Mesendoderm (in vitro differentiated cells): ENCODE measurements at regions not wholly inside any gene's neighbourhood (a gene's known extent, or its start where the extent isn't known, plus 50 kb on each side); places are given as distances from the start of the nearest gene placed in this dataset.

ENCODE experiments used
- DNase-seq: peaks from one replicate; pipeline ENCODE4 v3.0.0; 2013
- H2AK5ac ChIP-seq: 2 replicates; pipeline ENCODE4 v1.6.1; 2013; ENCODE audit warnings: low read length, inconsistent platforms
- H2BK120ac ChIP-seq: 2 replicates; pipeline ENCODE4 v1.6.1; 2013; ENCODE audit warnings: low read depth, mild to moderate bottlenecking, low read length, moderate library complexity, mixed read lengths
- H2BK15ac ChIP-seq: replicated peaks from 2 replicates; pipeline ENCODE4 v1.6.1; 2013; ENCODE audit warnings: low read depth, mild to moderate bottlenecking, moderate library complexity
- H2BK5ac ChIP-seq: 2 replicates; pipeline ENCODE4 v1.6.1; 2013; ENCODE audit warnings: low read length, inconsistent platforms
- H3K18ac ChIP-seq: 2 replicates; pipeline ENCODE4 v1.6.1; 2013; ENCODE audit warnings: mild to moderate bottlenecking, low read length, mixed read lengths
- H3K23ac ChIP-seq: one replicate; pipeline ENCODE4 v1.6.1; 2013; ENCODE audit warnings: low read length
- H3K27ac ChIP-seq: 2 replicates; pipeline ENCODE4 v1.5.1; 2013; ENCODE audit warnings: low read depth, mild to moderate bottlenecking, inconsistent platforms, low read length, moderate library complexity
- H3K27me3 ChIP-seq: 2 replicates; pipeline ENCODE4 v1.6.1; 2013; ENCODE audit warnings: low read length, control low read depth, mild to moderate bottlenecking, inconsistent platforms; ENCODE audit not compliant: insufficient read depth, poor library complexity
- H3K36me3 ChIP-seq: 2 replicates; pipeline ENCODE4 v1.6.1; 2013; ENCODE audit warnings: low read length, inconsistent platforms; ENCODE audit not compliant: control insufficient read depth, insufficient read depth
- H3K4ac ChIP-seq: one replicate; pipeline ENCODE4 v1.6.1; 2013; ENCODE audit warnings: low read depth, mild to moderate bottlenecking, low read length, moderate library complexity
- H3K4me1 ChIP-seq: 2 replicates; pipeline ENCODE4 v1.6.1; 2013; ENCODE audit warnings: low read depth, low read length, inconsistent platforms; ENCODE audit not compliant: control insufficient read depth
- H3K4me2 ChIP-seq: 2 replicates; pipeline ENCODE4 v1.6.1; 2013; ENCODE audit warnings: low read length
- H3K4me3 ChIP-seq: 2 replicates; pipeline ENCODE4 v1.5.1; 2013; ENCODE audit warnings: mild to moderate bottlenecking, low read length
- H3K56ac ChIP-seq: one replicate; pipeline ENCODE4 v1.6.1; 2013; ENCODE audit warnings: low read length
- H3K79me1 ChIP-seq: 2 replicates; pipeline ENCODE4 v1.6.1; 2013; ENCODE audit warnings: low read length, inconsistent platforms
- H3K79me2 ChIP-seq: 2 replicates; pipeline ENCODE4 v1.6.1; 2013; ENCODE audit warnings: mild to moderate bottlenecking, low read length; ENCODE audit not compliant: control insufficient read depth, insufficient read depth
- H3K9ac ChIP-seq: 2 replicates; pipeline ENCODE4 v1.6.1; 2013; ENCODE audit warnings: low read length, inconsistent platforms
- H4K5ac ChIP-seq: one replicate; pipeline ENCODE4 v1.6.1; 2013; ENCODE audit warnings: low read length
- H4K8ac ChIP-seq: one replicate; pipeline ENCODE4 v1.6.1; 2013; ENCODE audit warnings: low read depth, mild to moderate bottlenecking, control low read depth, low read length, moderate library complexity
- WGBS: extraction: QIAGEN DNeasy Blood & Tissue Kit; methylation state at CpG from one replicate; pipeline ENCODE4 v1.1.7; 2013; ENCODE audit warnings: low lambda C conversion rate, missing lambda C conversion rate; ENCODE audit not compliant: insufficient coverage; ENCODE audit errors: extremely low coverage; 5-methylcytosine and 5-hydroxymethylcytosine counted together

DNA sequence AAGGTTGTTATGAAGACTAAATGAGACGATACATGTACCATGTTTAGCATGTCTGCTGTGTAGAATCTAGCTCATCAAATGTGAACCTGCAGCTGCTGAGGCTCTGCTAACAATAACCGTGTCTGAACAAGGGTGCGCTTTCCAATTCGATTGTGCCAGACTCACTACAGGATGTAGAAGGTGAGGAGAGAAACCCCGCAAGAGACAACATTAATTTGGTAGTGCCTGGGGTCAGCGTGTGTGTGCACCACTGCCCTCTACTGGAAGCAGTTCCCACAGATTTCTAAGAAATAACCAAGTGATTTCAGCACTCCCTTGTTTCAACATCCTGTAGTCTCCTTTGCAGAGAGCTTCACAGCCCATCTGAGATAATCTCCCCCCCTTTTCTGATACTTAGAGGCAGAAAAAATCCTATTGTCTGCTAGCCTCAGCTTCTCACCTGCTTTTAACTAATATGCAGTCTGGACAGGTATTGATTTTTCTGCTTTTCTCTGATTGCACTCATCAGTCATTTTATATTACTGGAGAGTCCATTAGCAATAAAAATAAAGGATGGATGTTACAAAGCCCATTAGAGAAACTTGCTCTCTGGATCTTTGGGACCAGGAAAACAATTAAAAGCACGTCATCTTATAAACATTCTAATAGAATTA, 96.7 kb upstream of the BACH2 start:
- no peak overlapping the region for H4K5ac ChIP-seq
- no peak overlapping the region for H2BK15ac ChIP-seq
- no peak overlapping the region for H2AK5ac ChIP-seq
- H3K4me2 ChIP-seq, result no peak overlapping the region
- H2BK120ac ChIP-seq, result no peak overlapping the region
- H3K56ac ChIP-seq, result no peak overlapping the region
- H3K4me3 ChIP-seq, result no peak overlapping the region
- no peak overlapping the region for H3K18ac ChIP-seq
- no peak overlapping the region for H2BK5ac ChIP-seq
- H3K79me2 ChIP-seq, result no peaks in the 10 kb centered on the region
- H3K4me1 ChIP-seq, result peaks cover 5% of the 10 kb centered on the region
- no peaks in the 10 kb centered on the region for H3K36me3 ChIP-seq
- peak; percentile 82 for DNase-seq
- H4K8ac ChIP-seq, result no peak overlapping the region
- no peak overlapping the region for H3K9ac ChIP-seq
- H3K27ac ChIP-seq, result no peak overlapping the region
- no peak overlapping the region for H3K4ac ChIP-seq
- H3K23ac ChIP-seq, result no peak overlapping the region
- WGBS, result no CpG with 5 or more reads among the region's 7 CpGs
- no peaks in the 10 kb centered on the region for H3K27me3 ChIP-seq
- H3K79me1 ChIP-seq, result no peaks in the 10 kb centered on the region

DNA sequence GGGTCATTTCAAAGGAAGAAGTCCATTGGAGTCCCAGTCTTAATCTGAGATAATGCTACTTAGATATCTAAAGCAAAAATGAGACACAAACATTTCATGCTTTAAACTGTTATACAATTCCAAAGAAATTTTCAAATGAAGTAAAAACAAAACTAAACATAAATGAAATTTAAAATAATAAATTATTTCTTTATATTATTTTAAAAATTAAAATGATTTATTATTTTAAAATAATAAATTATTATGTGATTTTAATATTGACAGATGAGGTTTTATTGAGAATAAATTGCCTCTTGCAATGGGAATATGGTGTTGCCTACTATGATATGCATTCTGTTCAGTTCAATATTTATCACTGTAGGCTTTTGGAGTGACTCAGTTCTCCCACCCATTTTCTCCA, 93.7 kb upstream of the BACH2 start:
- peaks cover 8% of the 10 kb centered on the region for H3K4me1 ChIP-seq
- H3K4ac ChIP-seq, result no peak overlapping the region
- H3K36me3 ChIP-seq, result no peaks in the 10 kb centered on the region
- no peak overlapping the region for H2AK5ac ChIP-seq
- no peaks in the 10 kb centered on the region for H3K79me2 ChIP-seq
- H4K5ac ChIP-seq, result no peak overlapping the region
- H2BK120ac ChIP-seq, result no peak overlapping the region
- H3K56ac ChIP-seq, result no peak overlapping the region
- no peak overlapping the region for H3K9ac ChIP-seq
- no peak overlapping the region for H4K8ac ChIP-seq
- no peaks in the 10 kb centered on the region for H3K79me1 ChIP-seq
- H3K23ac ChIP-seq, result no peak overlapping the region
- no peaks in the 10 kb centered on the region for H3K27me3 ChIP-seq
- no peak overlapping the region for H2BK5ac ChIP-seq
- DNase-seq, result no peak
- no peak overlapping the region for H3K27ac ChIP-seq
- no peak overlapping the region for H3K4me3 ChIP-seq
- H3K4me2 ChIP-seq, result no peak overlapping the region
- no peak overlapping the region for H3K18ac ChIP-seq
- H2BK15ac ChIP-seq, result no peak overlapping the region

DNA sequence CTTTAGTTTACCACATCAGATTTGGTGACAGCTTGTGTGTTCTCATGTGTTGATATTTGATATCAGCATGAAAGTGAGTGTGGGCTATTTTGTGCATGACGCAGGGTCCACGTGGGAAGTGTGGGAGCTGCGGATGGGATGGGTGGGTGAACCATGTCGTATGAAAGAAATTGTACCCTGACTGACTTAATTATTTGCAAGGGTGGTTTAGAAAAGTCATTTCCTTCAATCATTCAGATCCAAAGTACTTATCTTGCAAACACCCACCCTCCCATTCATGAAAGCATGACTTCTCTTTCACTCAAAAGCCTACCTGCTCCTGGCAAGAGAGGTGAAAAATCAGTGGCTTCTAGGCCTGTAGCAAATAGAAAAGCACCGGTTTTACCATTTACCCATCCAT, 91.8 kb upstream of the BACH2 start:
- Histone ChIP-seq H2AK5ac (no peak overlapping the region), H3K27me3 (no peaks in the 10 kb centered on the region), H4K8ac (no peak overlapping the region), H3K4ac (no peak overlapping the region), H3K79me2 (no peaks in the 10 kb centered on the region), H2BK120ac (no peak overlapping the region), H3K4me2 (no peak overlapping the region), H3K4me3 (no peak overlapping the region), H3K4me1 (peaks cover 10% of the 10 kb centered on the region), H3K27ac (no peak overlapping the region), H3K9ac (no peak overlapping the region), H2BK15ac (no peak overlapping the region), H3K79me1 (no peaks in the 10 kb centered on the region), H3K18ac (no peak overlapping the region), H3K36me3 (no peaks in the 10 kb centered on the region), H2BK5ac (no peak overlapping the region), H4K5ac (no peak overlapping the region), H3K56ac (no peak overlapping the region), H3K23ac (no peak overlapping the region)
- DNase-seq, result no peak
- no CpG with 5 or more reads among the region's 5 CpGs for WGBS

DNA sequence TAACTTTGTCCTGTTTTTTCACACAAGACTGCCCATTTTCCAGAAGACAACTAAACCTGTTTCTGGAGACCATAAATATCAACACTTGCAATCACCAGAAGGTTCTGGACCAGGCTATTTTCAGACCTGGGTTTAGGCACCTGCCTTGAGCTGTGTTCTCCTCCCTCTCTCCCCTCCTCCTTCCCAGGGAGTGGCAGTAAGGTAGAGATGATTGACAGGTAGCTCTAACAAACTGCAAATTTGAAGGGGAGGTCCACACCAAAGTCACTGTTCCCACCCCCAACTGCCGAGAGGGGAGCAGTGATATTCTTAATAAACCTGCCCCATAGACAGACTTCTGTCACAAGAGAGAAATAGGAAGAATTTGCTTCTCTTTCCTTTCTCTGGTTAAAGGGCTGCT, 91.2 kb upstream of the BACH2 start:
- H3K23ac ChIP-seq, result no peak overlapping the region
- peaks cover 10% of the 10 kb centered on the region for H3K4me1 ChIP-seq
- no peak overlapping the region for H3K56ac ChIP-seq
- H2BK15ac ChIP-seq, result no peak overlapping the region
- H3K36me3 ChIP-seq, result no peaks in the 10 kb centered on the region
- H2BK5ac ChIP-seq, result no peak overlapping the region
- WGBS, result no CpG with 5 or more reads among the region's 1 CpG
- H3K79me1 ChIP-seq, result no peaks in the 10 kb centered on the region
- no peak overlapping the region for H3K4me3 ChIP-seq
- no peak overlapping the region for H3K27ac ChIP-seq
- no peak for DNase-seq
- no peak overlapping the region for H2BK120ac ChIP-seq
- no peak overlapping the region for H3K18ac ChIP-seq
- no peak overlapping the region for H3K9ac ChIP-seq
- H3K4me2 ChIP-seq, result no peak overlapping the region
- no peaks in the 10 kb centered on the region for H3K79me2 ChIP-seq
- H3K4ac ChIP-seq, result no peak overlapping the region
- no peaks in the 10 kb centered on the region for H3K27me3 ChIP-seq
- no peak overlapping the region for H2AK5ac ChIP-seq
- H4K5ac ChIP-seq, result no peak overlapping the region
- H4K8ac ChIP-seq, result no peak overlapping the region

DNA sequence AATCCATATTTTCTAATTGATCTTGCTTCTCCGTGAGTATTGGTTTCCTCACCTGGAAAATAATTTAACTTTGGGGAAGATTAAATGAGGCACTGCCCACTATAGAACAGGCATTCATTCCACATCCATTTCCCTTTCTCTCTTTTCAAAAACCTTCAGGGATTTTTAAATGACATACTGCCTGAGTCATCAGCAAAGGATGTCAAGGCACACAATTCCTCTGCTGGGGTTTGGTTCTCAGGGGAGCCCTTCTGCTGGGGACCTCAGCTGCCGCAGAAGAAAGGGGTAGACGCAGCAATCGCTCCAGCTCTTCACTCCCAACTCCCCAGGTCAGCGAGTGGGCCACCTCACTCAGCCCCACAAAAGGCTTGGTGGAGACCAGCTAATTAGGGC, 90.7 kb upstream of the BACH2 start:
- no peak overlapping the region for H3K4ac ChIP-seq
- H3K27me3 ChIP-seq, result no peaks in the 10 kb centered on the region
- no peaks in the 10 kb centered on the region for H3K79me1 ChIP-seq
- H2BK15ac ChIP-seq, result no peak overlapping the region
- H3K23ac ChIP-seq, result no peak overlapping the region
- no peak overlapping the region for H3K4me2 ChIP-seq
- no peak overlapping the region for H3K27ac ChIP-seq
- H4K5ac ChIP-seq, result no peak overlapping the region
- no peak overlapping the region for H2BK120ac ChIP-seq
- H2AK5ac ChIP-seq, result no peak overlapping the region
- H3K56ac ChIP-seq, result no peak overlapping the region
- H3K4me3 ChIP-seq, result no peak overlapping the region
- WGBS, result no CpG with 5 or more reads among the region's 5 CpGs
- no peaks in the 10 kb centered on the region for H3K79me2 ChIP-seq
- no peak overlapping the region for H3K9ac ChIP-seq
- H4K8ac ChIP-seq, result no peak overlapping the region
- H3K4me1 ChIP-seq, result peaks cover 12% of the 10 kb centered on the region
- H3K36me3 ChIP-seq, result no peaks in the 10 kb centered on the region
- H3K18ac ChIP-seq, result no peak overlapping the region
- no peak for DNase-seq
- no peak overlapping the region for H2BK5ac ChIP-seq
